H1 (cell line): ENCODE measurements at regions not wholly inside any gene's neighbourhood (a gene's known extent, or its start where the extent isn't known, plus 50 kb on each side); places are given as distances from the start of the nearest gene placed in this dataset.

Experiments used
- CTCF ChIA-PET: fragments of 300-600 bp; sonication (Branson Sonifier 250); formaldehyde crosslinking; loops from one replicate; lab custom pipeline; 2021; ENCODE audit not compliant: partially characterized antibody; lab: Charles Lee
- POLR2A ChIA-PET: fragments of 300-600 bp; sonication (Branson Sonifier 250); formaldehyde crosslinking; loops from one replicate; lab custom pipeline; 2021; ENCODE audit warnings: inconsistent platforms; ENCODE audit not compliant: partially characterized antibody; lab: Charles Lee
- DNase-seq, 2 experiments: peaks; one replicate each; pipeline versions ENCODE4 v3.0.0 to v3.0.0-alpha.2; 2010 to 2022; ENCODE audit warnings: low spot score in 2 of 2, low read depth in 1 of 2, mixed read lengths in 1 of 2
- FAIRE-seq: peaks from 2 replicates; lab custom pipeline; 2011; peaks lifted over from hg19 to GRCh38; lab: Jason Lieb, UNC
- H2AFZ ChIP-seq: 2 replicates; pipeline ENCODE4 v1.8.1; 2012; ENCODE audit warnings: low read length, inconsistent platforms
- H2AK5ac ChIP-seq: 2 replicates; pipeline ENCODE4 v1.6.1; 2013; ENCODE audit warnings: low read depth, low read length
- H2BK120ac ChIP-seq: replicated peaks from 2 replicates; pipeline ENCODE3; 2013; ENCODE audit warnings: low read depth, low read length, inconsistent platforms
- H2BK12ac ChIP-seq: 2 replicates; pipeline ENCODE4 v1.6.1; 2013; ENCODE audit warnings: low read depth, low read length
- H2BK15ac ChIP-seq: 2 replicates; pipeline ENCODE4 v1.6.1; 2013; ENCODE audit warnings: low read length
- H2BK20ac ChIP-seq: 2 replicates; pipeline ENCODE4 v1.6.1; 2013; ENCODE audit warnings: low read length
- H2BK5ac ChIP-seq: 2 replicates; pipeline ENCODE4 v1.6.1; 2013; ENCODE audit warnings: low read depth, low read length
- H3K14ac ChIP-seq: 2 replicates; pipeline ENCODE4 v1.6.1; 2013; ENCODE audit warnings: inconsistent platforms; ENCODE audit not compliant: insufficient read length
- H3K18ac ChIP-seq: 2 replicates; pipeline ENCODE4 v1.6.1; 2013; ENCODE audit warnings: low read length; ENCODE audit errors: extremely low read depth
- H3K23ac ChIP-seq: 2 replicates; pipeline ENCODE4 v1.6.1; 2013; ENCODE audit warnings: inconsistent platforms; ENCODE audit not compliant: insufficient read length
- H3K23me2 ChIP-seq: 2 replicates; pipeline ENCODE4 v1.6.1; 2013; ENCODE audit warnings: low read depth, low read length
- H3K27ac ChIP-seq: 2 replicates; pipeline ENCODE4 v1.6.1; 2011; ENCODE audit warnings: low read depth, low read length, inconsistent platforms
- H3K27me3 ChIP-seq, 4 experiments: replicated peaks in 1 of 4; 1 replicate in 1 of 4; 2 replicates in 3 of 4; pipeline versions ENCODE4 v1.6.1 to v1.8.1; 2011 to 2013; ENCODE audit warnings: low read length in 3 of 4, mild to moderate bottlenecking in 3 of 4, inconsistent platforms in 2 of 4, mixed read lengths in 2 of 4, moderate library complexity in 1 of 4; ENCODE audit not compliant: control insufficient read depth in 3 of 4, insufficient read depth in 3 of 4; ENCODE audit errors: extremely low read depth in 1 of 4
- H3K36me3 ChIP-seq, 4 experiments: 2 replicates each; pipeline versions ENCODE4 v1.6.1 to v1.8.1; 2011 to 2013; ENCODE audit warnings: mild to moderate bottlenecking in 4 of 4, low read length in 3 of 4, moderate library complexity in 2 of 4, control low read depth in 1 of 4, inconsistent platforms in 1 of 4; ENCODE audit not compliant: insufficient read depth in 4 of 4, control insufficient read depth in 2 of 4
- H3K4ac ChIP-seq: replicated peaks from 2 replicates; pipeline ENCODE3; 2013; ENCODE audit warnings: low read length, low read depth, mixed read lengths, inconsistent platforms; ENCODE audit not compliant: insufficient read length
- H3K4me1 ChIP-seq, 4 experiments: replicated peaks in 1 of 4; 1 replicate in 1 of 4; 2 replicates in 3 of 4; pipeline versions ENCODE4 v1.6.1 to v1.8.1; 2011 to 2013; ENCODE audit warnings: low read length in 3 of 4, inconsistent platforms in 2 of 4, mixed read lengths in 1 of 4; ENCODE audit not compliant: insufficient read depth in 4 of 4, control insufficient read depth in 3 of 4
- H3K4me2 ChIP-seq, 2 experiments: 2 replicates each; pipeline versions ENCODE4 v1.6.1 to v1.8.1; 2011 to 2013; ENCODE audit warnings: low read depth in 2 of 2, low read length in 2 of 2, control low read depth in 1 of 2, inconsistent platforms in 1 of 2, mild to moderate bottlenecking in 1 of 2; ENCODE audit not compliant: insufficient read depth in 1 of 2
- H3K4me3 ChIP-seq, 4 experiments: fragments of 200-600, 300-600 bp in 1 of 4; sonication (generic), shearing (Covaris generic), sonication (Bioruptor Twin) in 1 of 4; 2 replicates each; pipeline versions ENCODE4 v1.5.1 to v1.8.1; 2011 to 2016; ENCODE audit warnings: low read length in 4 of 4, low read depth in 3 of 4, control low read depth in 2 of 4, inconsistent platforms in 2 of 4, mild to moderate bottlenecking in 2 of 4, mixed read lengths in 1 of 4, moderate library complexity in 1 of 4; ENCODE audit not compliant: insufficient read depth in 2 of 4; ENCODE audit errors: extremely low read depth in 1 of 4
- H3K56ac ChIP-seq: replicated peaks from 2 replicates; pipeline ENCODE3; 2013; ENCODE audit warnings: low read depth, mild to moderate bottlenecking, mixed read lengths, low read length, inconsistent platforms; ENCODE audit not compliant: insufficient read length
- H3K79me1 ChIP-seq: 2 replicates; pipeline ENCODE4 v1.6.1; 2013; ENCODE audit warnings: low read depth, low read length, control low read depth
- H3K79me2 ChIP-seq, 2 experiments: 2 replicates each; pipeline versions ENCODE4 v1.6.1 to v1.8.1; 2012 to 2013; ENCODE audit warnings: low read length in 2 of 2, mild to moderate bottlenecking in 2 of 2, inconsistent platforms in 1 of 2; ENCODE audit not compliant: insufficient read depth in 2 of 2, control insufficient read depth in 1 of 2
- H3K9ac ChIP-seq, 4 experiments: replicated peaks in 1 of 4; 1 replicate in 1 of 4; 2 replicates in 3 of 4; pipeline versions ENCODE4 v1.6.1 to v1.8.1; 2011 to 2013; ENCODE audit warnings: low read depth in 3 of 4, low read length in 3 of 4, control low read depth in 2 of 4, mild to moderate bottlenecking in 2 of 4, moderate library complexity in 2 of 4, inconsistent platforms in 1 of 4; ENCODE audit errors: extremely low read depth in 1 of 4
- H3K9me3 ChIP-seq, 2 experiments: 2 replicates each; pipeline versions ENCODE4 v1.6.1 to v1.8.1; 2012 to 2013; ENCODE audit warnings: mild to moderate bottlenecking in 2 of 2, moderate library complexity in 2 of 2, control low read depth in 1 of 2, inconsistent platforms in 1 of 2, low read depth in 1 of 2, low read length in 1 of 2, mixed read lengths in 1 of 2; ENCODE audit not compliant: insufficient read depth in 2 of 2
- H4K20me1 ChIP-seq, 2 experiments: replicated peaks in 1 of 2; 2 replicates each; pipeline versions ENCODE3 to v1.8.1; 2011 to 2013; ENCODE audit warnings: inconsistent platforms in 2 of 2, low read length in 2 of 2, mild to moderate bottlenecking in 1 of 2; ENCODE audit not compliant: insufficient read depth in 2 of 2, control insufficient read depth in 1 of 2
- H4K5ac ChIP-seq: 2 replicates; pipeline ENCODE4 v1.6.1; 2013; ENCODE audit warnings: low read length, low read depth, mixed read lengths, inconsistent platforms; ENCODE audit not compliant: insufficient read length
- H4K8ac ChIP-seq: 2 replicates; pipeline ENCODE4 v1.8.0; 2013; ENCODE audit warnings: mild to moderate bottlenecking, moderate library complexity, low read length, inconsistent platforms; ENCODE audit not compliant: insufficient read depth; ENCODE audit errors: extremely low read depth
- H4K91ac ChIP-seq: replicated peaks from 2 replicates; pipeline ENCODE3; 2013; ENCODE audit warnings: low read length, mixed read lengths, inconsistent platforms; ENCODE audit not compliant: insufficient read length
- ASH2L ChIP-seq: fragments of 200-600, 300-600 bp; sonication (generic); IDR thresholded peaks from one replicate; pipeline ENCODE4 v1.7.1; 2017; ENCODE audit warnings: low read length
- EGR1 ChIP-seq: IDR thresholded peaks from 2 replicates; pipeline ENCODE4 v1.6.1; 2011; ENCODE audit warnings: low read depth, low read length, borderline replicate concordance
- GTF2F1 ChIP-seq: IDR thresholded peaks from 2 replicates; pipeline ENCODE4 v1.6.1; 2012; ENCODE audit warnings: low read depth, low read length, improper control_type of control experiment, borderline replicate concordance
- NANOG ChIP-seq: IDR thresholded peaks from 2 replicates; pipeline ENCODE4 v1.6.1; 2011; ENCODE audit warnings: low read length, low read depth, mild to moderate bottlenecking, inconsistent platforms; ENCODE audit not compliant: insufficient read depth, poor library complexity, severe bottlenecking
- RBBP5 ChIP-seq: IDR thresholded peaks from 2 replicates; pipeline ENCODE4 v1.7.1; 2012; ENCODE audit warnings: low read depth, mild to moderate bottlenecking, inconsistent platforms, low read length, moderate library complexity, borderline replicate concordance
- SIN3A ChIP-seq, 2 experiments: IDR thresholded peaks in 1 of 2; conservative IDR thresholded peaks in 1 of 2; 2 replicates each; pipeline ENCODE4 v1.6.1; 2011 to 2012; ENCODE audit warnings: low read length in 2 of 2, improper control_type of control experiment in 1 of 2, low read depth in 1 of 2, mild to moderate bottlenecking in 1 of 2
- SIX5 ChIP-seq: IDR thresholded peaks from 2 replicates; pipeline ENCODE4 v1.6.1; 2011; ENCODE audit warnings: mild to moderate bottlenecking, low read depth, low read length
- SP1 ChIP-seq: IDR thresholded peaks from 2 replicates; pipeline ENCODE4 v1.6.1; 2011; ENCODE audit warnings: low read depth, low read length
- TAF7 ChIP-seq: optimal IDR thresholded peaks from 2 replicates; pipeline ENCODE3; 2011; ENCODE audit warnings: low read depth, mild to moderate bottlenecking, inconsistent platforms, low read length, moderate library complexity, borderline replicate concordance
- WGBS, 2 experiments: shearing (Covaris generic) in 1 of 2; methylation state at CpG; one replicate each; pipeline versions ENCODE4 v1.1.6 to v1.1.7; 2013 to 2015; ENCODE audit warnings: low lambda C conversion rate in 2 of 2, mixed read lengths in 2 of 2, inconsistent platforms in 1 of 2, low coverage in 1 of 2, missing lambda C conversion rate in 1 of 2; ENCODE audit not compliant: insufficient replicate concordance in 2 of 2, insufficient coverage in 1 of 2, insufficient read length in 1 of 2; ENCODE audit errors: extremely low coverage in 1 of 2, missing lambda C conversion rate in 1 of 2; 5-methylcytosine and 5-hydroxymethylcytosine counted together
- TF ChIP-seq, protein P1 (sequence below): IDR thresholded peaks from 2 replicates; pipeline ENCODE4 v1.6.1; 2011; ENCODE audit warnings: low read depth, mild to moderate bottlenecking, low read length; ENCODE audit not compliant: insufficient read depth

DNA sequence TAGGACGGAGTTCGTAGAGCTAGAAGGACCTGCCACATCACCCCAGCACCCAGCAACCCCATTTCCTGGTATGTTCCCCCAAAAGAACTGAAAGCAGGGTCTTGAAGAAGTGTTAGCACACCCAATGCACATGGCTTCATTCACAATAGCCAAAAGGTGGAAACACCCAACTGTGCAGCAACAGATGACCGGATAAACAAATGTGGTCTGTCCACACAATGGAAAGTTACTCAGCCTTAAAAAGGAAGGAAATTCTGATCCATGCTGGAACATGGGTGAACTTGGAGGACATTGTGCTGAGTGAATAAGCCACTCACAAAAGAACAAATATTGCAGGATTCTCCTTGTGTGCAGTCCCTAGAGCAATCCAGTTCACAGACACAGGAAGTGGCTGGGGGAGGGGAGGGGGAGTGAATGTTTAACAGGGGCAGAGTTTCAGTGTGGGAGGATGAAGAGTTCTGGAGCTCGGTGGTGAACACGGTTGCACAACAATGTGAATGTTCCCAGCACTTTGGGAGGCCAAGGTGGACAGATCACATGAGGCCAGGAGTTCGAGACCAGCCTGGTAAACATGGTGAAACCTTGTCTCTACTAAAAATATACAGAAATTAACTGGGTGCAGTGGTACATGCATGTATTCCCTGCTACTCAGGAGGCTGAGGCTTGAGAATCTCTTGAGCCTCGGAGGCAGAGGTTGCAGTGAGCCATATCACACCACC lies 157.5 kb downstream of the NUP210 start:
- H2BK5ac ChIP-seq = no peak overlapping the region
- CTCF ChIA-PET = interaction anchor here (0.7 to 2.0 kb wide), 3 partner anchors 33 to 69 kb away, joined by 4 to 9 read pairs (median 4); no protein-coding TSS in a partner anchor
- no peak overlapping the region for H3K56ac ChIP-seq
- POLR2A ChIA-PET = no interaction called here
- no peak overlapping the region for H3K4ac ChIP-seq
- no peaks in the 10 kb centered on the region for H3K79me2 ChIP-seq
- H3K18ac ChIP-seq = no peak overlapping the region
- H4K5ac ChIP-seq = no peak overlapping the region
- H4K8ac ChIP-seq = no peak overlapping the region
- no peaks in the 10 kb centered on the region for H3K79me1 ChIP-seq
- FAIRE-seq (no peak), DNase-seq (no peak)
- H3K23ac ChIP-seq = no peak overlapping the region
- H2AK5ac ChIP-seq = no peak overlapping the region; the same call in 1 of the 2 replicates
- H3K14ac ChIP-seq = no peak overlapping the region
- H3K4me1 ChIP-seq = no peaks in the 10 kb centered on the region; a peak in 1 of 7 replicates
- H2AFZ ChIP-seq = no peak overlapping the region
- no peak overlapping the region for H3K27ac ChIP-seq
- no peak overlapping the region for H3K4me2 ChIP-seq
- no peak overlapping the region for H3K4me3 ChIP-seq
- WGBS, 2 experiments = 86% methylated on average over 7 of the region's 7 CpGs; no CpG with 5 or more reads in 1 of the 2 experiments
- H3K36me3 ChIP-seq = no peaks in the 10 kb centered on the region
- 0 out of 2 replicates have a peak overlapping the region, but pooled peaks have one; percentile 25 for H2BK15ac ChIP-seq
- H3K23me2 ChIP-seq = no peaks in the 10 kb centered on the region
- H2BK20ac ChIP-seq = no peak overlapping the region
- no peaks in the 10 kb centered on the region for H3K9me3 ChIP-seq
- H3K27me3 ChIP-seq = no peaks in the 10 kb centered on the region
- no peak overlapping the region for H2BK120ac ChIP-seq
- no peak overlapping the region for H3K9ac ChIP-seq
- H4K91ac ChIP-seq = no peak overlapping the region
- H2BK12ac ChIP-seq = no peak overlapping the region
- H4K20me1 ChIP-seq = peaks cover 0 to 1% of the 10 kb centered on the region in 2 experiments
- TF ChIP-seq SIX5 (no peak), EGR1 (no peak), SIN3A (conservative IDR thresholded peaks at IDR 0.05 in 1 of 2, IDR thresholded peaks at IDR 0.05 in 1 of 2; ENCODE audit: low read depth in 1 of 2, low read length in 2 of 2) (no peak), NANOG (no peak), TAF7 (no peak), ASH2L (no peak), SP1 (no peak), RBBP5 (no peak), GTF2F1 (no peak)
- TF ChIP-seq, protein P1, sequence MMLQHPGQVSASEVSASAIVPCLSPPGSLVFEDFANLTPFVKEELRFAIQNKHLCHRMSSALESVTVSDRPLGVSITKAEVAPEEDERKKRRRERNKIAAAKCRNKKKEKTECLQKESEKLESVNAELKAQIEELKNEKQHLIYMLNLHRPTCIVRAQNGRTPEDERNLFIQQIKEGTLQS = no peak
